SK-N-MC (cell line): ENCODE measurements at regions not wholly inside any gene's neighbourhood (a gene's known extent, or its start where the extent isn't known, plus 50 kb on each side); places are given as distances from the start of the nearest gene placed in this dataset.
"Not testable (repeated sequence)": the region's sequence is repeated elsewhere in the genome, so short reads cannot be mapped to it uniquely, and the experiment has no call there.

ENCODE experiments used
- DNase-seq: peaks from one replicate; pipeline ENCODE4 v3.0.0-alpha.2; 2011; ENCODE audit warnings: low read depth, low spot score
- H3K27ac ChIP-seq: fragments of 200-600 bp; sonication (generic); 2 replicates; pipeline ENCODE4 v1.5.1; 2016; ENCODE audit warnings: mixed run types
- H3K36me3 ChIP-seq: fragments of 200-600 bp; sonication (generic); 2 replicates; pipeline ENCODE4 v1.6.1; 2017; ENCODE audit warnings: antibody characterized with exemption, low read length, mixed read lengths; ENCODE audit not compliant: insufficient read depth
- H3K4me3 ChIP-seq: fragments of 200-600 bp; sonication (generic); 2 replicates; pipeline ENCODE4 v1.5.1; 2016
- H3K9ac ChIP-seq: fragments of 200-600 bp; sonication (generic); 2 replicates; pipeline ENCODE4 v1.8.0; 2017; ENCODE audit warnings: mixed run types, mixed read lengths; ENCODE audit not compliant: insufficient read length
- H3K9me3 ChIP-seq: fragments of 200-600 bp; sonication (generic); 2 replicates; pipeline ENCODE4 v1.6.1; 2017; ENCODE audit warnings: low read depth, mild to moderate bottlenecking, antibody characterized with exemption, low read length, moderate library complexity, mixed read lengths
- EZH2 ChIP-seq: fragments of 200-600 bp; sonication (generic); IDR thresholded peaks from one replicate; pipeline ENCODE4 v1.6.1; 2017; ENCODE audit warnings: antibody characterized with exemption
- FOXP2 ChIP-seq: optimal IDR thresholded peaks from 2 replicates; pipeline ENCODE3; 2011; ENCODE audit warnings: mild to moderate bottlenecking, moderate library complexity; ENCODE audit not compliant: insufficient read depth; ENCODE audit errors: extremely low read length, control extremely low read depth
- POLR2AphosphoS5 ChIP-seq: IDR thresholded peaks from 2 replicates; pipeline ENCODE4 v1.6.1; 2012; ENCODE audit warnings: mild to moderate bottlenecking, low read depth, low read length, borderline replicate concordance

GRCh38 chr6:12635375-12635774, 81.2 kb upstream of the PHACTR1 start:
- Histone ChIP-seq H3K4me3 (no peak overlapping the region), H3K36me3 (no peaks in the 10 kb centered on the region), H3K27ac (no peak overlapping the region), H3K9me3 (no peaks in the 10 kb centered on the region), H3K9ac (no peak overlapping the region)
- TF ChIP-seq FOXP2 (no peak), POLR2AphosphoS5 (no peak), EZH2 (no peak)
- no peak for DNase-seq

GRCh38 chr6:12635813-12636212, 80.8 kb upstream of the PHACTR1 start:
- Histone ChIP-seq H3K4me3 (no peak overlapping the region), H3K27ac (no peak overlapping the region), H3K36me3 (no peaks in the 10 kb centered on the region), H3K9ac (no peak overlapping the region), H3K9me3 (no peaks in the 10 kb centered on the region)
- no peak for DNase-seq
- TF ChIP-seq FOXP2: no peak
- no peak for TF ChIP-seq EZH2
- no peak for TF ChIP-seq POLR2AphosphoS5

GRCh38 chr6:12636336-12636735, 80.2 kb upstream of the PHACTR1 start:
- Histone ChIP-seq H3K36me3 (no peaks in the 10 kb centered on the region), H3K27ac (no peak overlapping the region), H3K4me3 (no peak overlapping the region), H3K9me3 (no peaks in the 10 kb centered on the region), H3K9ac (no peak overlapping the region)
- no peak for TF ChIP-seq EZH2
- TF ChIP-seq FOXP2: no peak
- no peak for TF ChIP-seq POLR2AphosphoS5
- no peak for DNase-seq

GRCh38 chr6:12637960-12638641, 78.5 kb upstream of the PHACTR1 start:
- TF ChIP-seq EZH2 (no peak), POLR2AphosphoS5 (no peak), FOXP2 (no peak)
- Histone ChIP-seq H3K4me3 (no peak overlapping the region), H3K9me3 (no peaks in the 10 kb centered on the region), H3K9ac (no peak overlapping the region), H3K36me3 (no peaks in the 10 kb centered on the region), H3K27ac (no peak overlapping the region)
- DNase-seq: no peak

- no peaks in the 10 kb centered on the region for H3K9me3 ChIP-seq
- H3K36me3 ChIP-seq: no peaks in the 10 kb centered on the region
- no peak overlapping the region for H3K27ac ChIP-seq
- no peak overlapping the region for H3K9ac ChIP-seq
- DNase-seq: no peak
- TF ChIP-seq EZH2 (no peak), FOXP2 (no peak), POLR2AphosphoS5 (no peak)
- H3K4me3 ChIP-seq: no peak overlapping the region
Measured at GRCh38 chr6:12640438-12640837, 76.1 kb upstream of the PHACTR1 start.

- H3K4me3 ChIP-seq, H3K36me3 ChIP-seq, H3K9ac ChIP-seq, H3K9me3 ChIP-seq, DNase-seq, H3K27ac ChIP-seq: not testable (repeated sequence)
Measured at GRCh38 chr6:12641785-12642184, 74.8 kb upstream of the PHACTR1 start.

- no peak overlapping the region for H3K9ac ChIP-seq
- no peak overlapping the region for H3K27ac ChIP-seq
- TF ChIP-seq POLR2AphosphoS5 (no peak), EZH2 (no peak), FOXP2 (no peak)
- no peaks in the 10 kb centered on the region for H3K36me3 ChIP-seq
- DNase-seq: no peak
- H3K4me3 ChIP-seq: no peak overlapping the region
- no peaks in the 10 kb centered on the region for H3K9me3 ChIP-seq
Measured at GRCh38 chr6:12645941-12646340, 70.6 kb upstream of the PHACTR1 start.

GRCh38 chr6:12648171-12648570, 68.4 kb upstream of the PHACTR1 start:
- no peaks in the 10 kb centered on the region for H3K9me3 ChIP-seq
- no peak overlapping the region for H3K27ac ChIP-seq
- no peaks in the 10 kb centered on the region for H3K36me3 ChIP-seq
- no peak overlapping the region for H3K9ac ChIP-seq
- H3K4me3 ChIP-seq: no peak overlapping the region
- TF ChIP-seq EZH2 (no peak), FOXP2 (no peak), POLR2AphosphoS5 (no peak)
- no peak for DNase-seq

- TF ChIP-seq FOXP2 (no peak), EZH2 (no peak), POLR2AphosphoS5 (no peak)
- H3K9ac ChIP-seq: no peak overlapping the region
- no peak overlapping the region for H3K27ac ChIP-seq
- no peak overlapping the region for H3K4me3 ChIP-seq
- DNase-seq: no peak
- H3K36me3 ChIP-seq: no peaks in the 10 kb centered on the region
- no peaks in the 10 kb centered on the region for H3K9me3 ChIP-seq
Measured at GRCh38 chr6:12649325-12649724, 67.2 kb upstream of the PHACTR1 start.

- no peak for DNase-seq
- Histone ChIP-seq H3K4me3 (no peak overlapping the region), H3K9me3 (no peaks in the 10 kb centered on the region), H3K36me3 (no peaks in the 10 kb centered on the region), H3K27ac (no peak overlapping the region), H3K9ac (no peak overlapping the region)
- TF ChIP-seq EZH2 (no peak), POLR2AphosphoS5 (no peak), FOXP2 (no peak)
Measured at GRCh38 chr6:12653486-12653885, 63.1 kb upstream of the PHACTR1 start.
